GM19043 (cell line): ENCODE measurements at regions not wholly inside any gene's neighbourhood (a gene's known extent, or its start where the extent isn't known, plus 50 kb on each side); places are given as distances from the start of the nearest gene placed in this dataset.

Experiments
- ATAC-seq: cut with Tn5 transposase; IDR thresholded peaks from one replicate; pipeline ENCODE4 v1.9.1; 2021; ENCODE audit warnings: low read depth; ENCODE audit not compliant: unreplicated experiment

- no peak for ATAC-seq
Measured at GRCh38 chr2:133802409-133803039, 234.3 kb upstream of the NCKAP5 start.

DNA sequence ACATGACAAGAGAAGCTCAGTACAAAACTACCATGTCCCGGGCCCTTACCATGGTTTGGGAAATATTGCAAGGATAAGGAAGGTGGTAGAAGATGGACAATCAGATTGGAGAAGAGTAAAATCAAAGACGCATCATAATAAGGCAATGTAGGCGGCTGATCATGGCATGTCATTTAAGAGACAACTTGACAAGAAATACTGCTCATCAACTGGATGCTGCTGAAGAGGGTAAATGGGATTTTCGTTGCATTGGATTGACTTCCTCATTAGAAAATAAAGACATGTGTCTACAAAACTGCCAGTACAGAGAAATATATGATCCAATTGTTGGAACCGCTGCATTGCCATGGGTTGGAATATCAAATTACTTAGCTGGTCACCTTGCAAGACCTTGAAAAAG, 238.3 kb upstream of the NCKAP5 start:
- ATAC-seq = no peak

- ATAC-seq = no peak
Measured at GRCh38 chr2:133809485-133809884, 241.2 kb upstream of the NCKAP5 start.

DNA sequence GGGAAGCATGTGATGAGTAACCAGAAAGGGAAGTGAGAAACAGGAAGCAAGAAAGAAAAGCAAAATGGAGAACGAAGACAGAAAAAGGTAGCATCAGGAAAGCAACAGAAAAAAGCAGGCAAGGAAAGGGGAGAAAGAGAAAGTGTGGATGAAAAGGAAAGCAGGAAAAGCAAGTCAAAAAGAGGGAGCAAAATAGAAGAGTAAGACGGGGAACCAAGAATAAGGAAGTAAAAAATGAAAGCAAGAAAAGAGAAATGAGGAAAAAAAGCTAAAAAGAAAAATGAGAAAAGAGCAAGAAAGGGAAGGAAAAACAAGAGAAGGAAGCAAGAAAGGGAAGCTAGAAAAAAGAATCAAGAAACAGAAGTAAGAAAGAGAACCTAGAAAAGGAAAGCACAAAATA, 242.3 kb upstream of the NCKAP5 start:
- no peak for ATAC-seq

GRCh38 chr2:133811409-133812125, 243.3 kb upstream of the NCKAP5 start:
- ATAC-seq = no peak

GRCh38 chr2:133812826-133813617, 244.8 kb upstream of the NCKAP5 start:
- ATAC-seq = no peak

DNA sequence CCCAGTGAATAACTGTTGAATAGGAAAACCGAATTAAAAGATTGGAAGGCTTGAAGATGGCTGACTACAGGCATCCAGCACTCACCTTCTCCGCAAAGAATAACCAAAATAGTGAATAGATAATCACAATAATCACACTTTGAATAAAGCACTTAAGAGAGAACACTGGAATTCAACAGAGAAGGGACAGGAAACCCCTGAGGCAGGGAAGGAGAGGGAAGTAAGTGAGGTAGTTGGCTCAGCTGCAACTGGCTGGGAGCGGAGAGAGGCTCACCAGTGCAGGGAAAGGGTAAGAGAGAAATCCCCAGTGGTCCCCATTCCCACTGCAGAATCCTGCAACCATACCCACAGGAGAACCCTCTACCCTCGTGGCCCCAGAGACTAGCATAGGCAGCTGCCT, 246.6 kb upstream of the NCKAP5 start:
- ATAC-seq = no peak

GRCh38 chr2:133816037-133816436, 247.8 kb upstream of the NCKAP5 start:
- no peak for ATAC-seq

GRCh38 chr2:133817680-133818566, 249.7 kb upstream of the NCKAP5 start:
- ATAC-seq = no peak

DNA sequence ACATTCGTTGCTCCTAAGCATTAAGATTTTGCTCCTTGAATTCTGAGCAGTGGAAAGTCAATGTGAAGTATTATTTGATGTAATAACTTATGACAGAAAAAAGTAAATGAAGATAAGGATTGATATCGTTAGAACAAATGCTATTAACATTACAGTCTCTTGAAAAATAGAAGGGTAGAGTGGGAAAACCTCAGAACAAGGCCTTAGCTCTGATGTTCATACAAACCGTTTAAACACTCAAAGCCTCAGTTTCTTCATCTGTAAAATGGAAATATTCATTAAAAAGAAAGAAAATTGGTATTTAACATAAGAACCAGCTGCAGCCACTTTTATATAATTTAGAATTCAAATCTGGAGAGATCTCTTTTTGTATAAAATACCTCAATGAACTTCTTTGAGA, 250.4 kb upstream of the NCKAP5 start:
- no peak for ATAC-seq

- no peak for ATAC-seq
Measured at GRCh38 chr2:133819906-133820305, 251.6 kb upstream of the NCKAP5 start.

GRCh38 chr2:133821107-133821760, 253.0 kb upstream of the NCKAP5 start:
- no peak for ATAC-seq

- ATAC-seq = no peak
Measured at GRCh38 chr2:133822517-133823225, 254.4 kb upstream of the NCKAP5 start.

DNA sequence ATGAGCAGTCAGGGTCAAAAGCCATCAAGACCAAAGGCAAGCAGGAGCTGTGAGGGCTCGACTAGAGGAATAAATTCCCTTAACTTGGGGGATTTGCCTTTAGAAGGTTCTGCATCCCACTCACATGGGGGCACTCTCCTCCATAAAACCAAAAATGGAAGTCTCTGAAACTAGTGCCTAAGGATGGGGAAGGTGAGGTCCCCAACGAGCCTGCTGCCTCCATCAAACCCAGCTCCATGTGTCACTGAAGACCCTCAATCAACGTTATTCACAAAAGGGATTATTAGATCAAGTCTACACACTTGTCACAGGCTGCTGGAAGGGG, 254.9 kb upstream of the NCKAP5 start:
- no peak for ATAC-seq

DNA sequence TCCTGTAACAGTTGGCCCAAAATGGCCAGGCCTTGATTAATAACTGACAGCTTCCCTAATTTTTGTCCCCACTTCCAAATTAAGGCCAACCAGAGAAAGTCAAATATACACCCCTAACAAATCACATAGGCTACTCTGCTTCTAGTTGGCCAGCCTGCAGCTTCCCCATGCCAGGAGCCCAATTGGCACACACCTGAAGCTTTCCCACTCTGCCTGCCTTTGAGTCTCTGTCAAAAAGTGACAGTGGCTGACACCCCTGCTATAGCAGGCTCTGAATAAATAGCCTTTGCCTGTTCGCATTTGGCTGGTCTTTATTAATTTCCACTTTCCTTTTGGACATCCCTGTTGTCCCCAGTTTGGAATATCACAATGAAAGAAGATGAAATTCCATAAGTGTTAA, 256.6 kb upstream of the NCKAP5 start:
- no peak for ATAC-seq

DNA sequence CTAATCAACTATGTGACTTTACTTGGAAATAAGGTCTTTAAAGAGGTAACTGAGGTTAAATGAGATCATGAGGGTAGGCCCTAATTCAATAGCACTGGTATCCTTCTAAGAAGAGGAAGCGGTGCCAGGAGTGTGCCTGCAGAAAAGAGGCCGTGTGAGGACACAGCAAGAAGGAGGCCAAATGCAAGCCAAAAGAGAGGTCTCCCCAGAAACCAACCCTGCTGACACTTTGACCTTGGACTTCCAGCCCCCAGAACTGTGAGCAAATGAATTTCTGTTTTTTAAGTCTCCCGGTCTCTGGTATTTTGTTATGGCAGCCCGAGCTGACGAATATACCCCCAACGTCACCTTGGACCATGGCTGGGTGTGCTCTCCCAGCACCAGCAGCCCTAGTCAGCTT, 257.5 kb upstream of the NCKAP5 start:
- ATAC-seq = no peak

DNA sequence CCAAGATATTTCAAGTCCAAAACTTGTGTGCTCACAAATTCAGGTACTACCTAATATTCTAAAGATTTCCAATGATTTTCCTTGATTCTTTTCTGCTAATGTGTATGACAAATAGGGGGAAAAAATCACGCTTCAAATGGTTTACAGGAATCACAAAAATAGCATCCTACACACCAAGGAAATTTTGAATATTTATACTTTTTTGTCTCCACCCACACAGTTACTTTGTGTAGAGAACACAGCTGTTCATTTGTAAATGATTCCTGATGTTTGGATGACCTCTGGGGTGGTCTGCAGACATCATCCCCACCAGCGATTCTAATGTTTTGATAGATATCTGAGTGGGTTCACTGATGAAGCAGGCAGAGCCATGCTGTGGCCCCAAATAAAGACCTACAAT, 260.6 kb upstream of the NCKAP5 start:
- no peak for ATAC-seq

DNA sequence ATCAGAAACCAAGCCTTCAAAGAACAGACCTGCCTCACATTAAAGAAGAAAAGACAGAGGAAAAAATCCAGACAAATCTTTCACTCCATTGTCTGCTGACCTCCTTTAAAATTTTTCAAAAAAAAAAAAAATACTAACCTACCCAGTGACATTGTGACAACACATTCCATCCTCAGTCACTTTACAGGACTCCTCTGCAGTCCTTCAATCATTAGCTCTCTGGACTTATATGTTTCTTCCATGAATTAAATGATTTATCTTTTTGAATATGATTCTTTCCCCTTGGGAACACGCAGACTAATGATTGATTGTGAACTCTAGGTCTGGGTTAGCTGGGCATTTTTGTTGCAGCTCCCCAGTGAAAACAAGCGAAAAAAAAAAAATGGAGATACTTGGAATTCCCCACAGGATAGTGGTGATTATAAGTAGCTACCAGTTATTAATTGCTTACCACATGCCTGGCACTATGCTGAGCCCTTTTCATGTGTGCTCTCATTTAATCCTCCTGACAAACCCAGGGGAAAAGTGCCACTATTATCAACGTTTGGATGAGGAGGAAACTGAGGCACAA, 261.3 kb upstream of the NCKAP5 start:
- ATAC-seq = no peak

DNA sequence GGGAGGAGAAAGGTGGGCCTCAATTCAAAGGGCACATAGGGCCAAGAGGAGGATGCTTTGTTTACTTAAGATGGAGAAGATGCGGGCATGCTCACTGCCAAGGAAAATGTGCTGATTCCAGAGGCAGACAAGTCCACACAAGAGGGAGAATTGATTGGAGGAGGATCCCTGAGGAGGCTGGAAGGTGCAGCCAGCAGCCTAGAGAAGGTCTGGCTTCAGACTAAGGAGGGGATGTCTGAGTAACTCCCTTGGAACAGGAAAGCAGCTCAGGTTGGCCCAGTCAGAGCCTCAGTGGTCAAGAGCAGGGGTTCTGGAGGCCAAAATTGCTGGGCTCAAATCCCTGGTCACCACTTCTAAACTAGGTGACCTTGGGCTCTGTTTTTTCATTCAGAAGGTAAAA, 265.5 kb upstream of the NCKAP5 start:
- no peak for ATAC-seq
